NT2/D1 (cell line): ENCODE measurements at regions not wholly inside any gene's neighbourhood (a gene's known extent, or its start where the extent isn't known, plus 50 kb on each side); places are given as distances from the start of the nearest gene placed in this dataset.

Experiments
- SUZ12 ChIP-seq: IDR thresholded peaks from 2 replicates; pipeline ENCODE4 v1.6.1; 2011; ENCODE audit not compliant: insufficient read length, insufficient read depth; ENCODE audit errors: extremely low read depth
- YY1 ChIP-seq: IDR thresholded peaks from 2 replicates; pipeline ENCODE4 v1.6.1; 2011; ENCODE audit not compliant: insufficient read length, insufficient read depth

GRCh38 chr18:68229351-68229750 lies 485.6 kb downstream of the TMX3 start:
- TF ChIP-seq SUZ12 (no peak), YY1 (no peak)
